Stimulated activated memory B cell treated with anti-CD40 and anti-IgM and Interleukin-4, amounts not matched to agents 10 μg/mL and 1 μg/mL and 100 μg/mL, for 72 hours (primary cell): ENCODE measurements at regions not wholly inside any gene's neighbourhood (a gene's known extent, or its start where the extent isn't known, plus 50 kb on each side); places are given as distances from the start of the nearest gene placed in this dataset.
"Not testable (repeated sequence)": the region's sequence is repeated elsewhere in the genome, so short reads cannot be mapped to it uniquely, and the experiment has no call there.

Experiments
- ATAC-seq: fragments of 150-1000 bp; cut with Tn5 transposase; 2 replicates; pipeline ENCODE4 v1.10.0; 2021
- H3K27ac Mint-ChIP-seq: one replicate; pipeline ENCODE4 v1.8.0; 2022; ENCODE audit warnings: mild to moderate bottlenecking, mixed read lengths
- H3K27me3 Mint-ChIP-seq: one replicate; pipeline ENCODE4 v1.8.0; 2022; ENCODE audit warnings: mixed read lengths
- H3K36me3 Mint-ChIP-seq: one replicate; pipeline ENCODE4 v1.8.0; 2022; ENCODE audit warnings: mixed read lengths
- H3K4me1 Mint-ChIP-seq: one replicate; pipeline ENCODE4 v1.8.0; 2022; ENCODE audit warnings: mixed read lengths
- H3K4me3 Mint-ChIP-seq: one replicate; pipeline ENCODE4 v1.8.0; 2022; ENCODE audit warnings: mild to moderate bottlenecking, moderate library complexity, mixed read lengths
- H3K9me3 Mint-ChIP-seq: one replicate; pipeline ENCODE4 v1.8.0; 2022; ENCODE audit warnings: mixed read lengths

- peaks cover 17% of the 10 kb centered on the region for H3K27me3 Mint-ChIP-seq
- ATAC-seq, H3K36me3 Mint-ChIP-seq, H3K27ac Mint-ChIP-seq, H3K9me3 Mint-ChIP-seq, H3K4me1 Mint-ChIP-seq, H3K4me3 Mint-ChIP-seq: not testable (repeated sequence)
Measured at GRCh38 chr5:62218860-62219259, 87.1 kb upstream of the KIF2A start.

DNA sequence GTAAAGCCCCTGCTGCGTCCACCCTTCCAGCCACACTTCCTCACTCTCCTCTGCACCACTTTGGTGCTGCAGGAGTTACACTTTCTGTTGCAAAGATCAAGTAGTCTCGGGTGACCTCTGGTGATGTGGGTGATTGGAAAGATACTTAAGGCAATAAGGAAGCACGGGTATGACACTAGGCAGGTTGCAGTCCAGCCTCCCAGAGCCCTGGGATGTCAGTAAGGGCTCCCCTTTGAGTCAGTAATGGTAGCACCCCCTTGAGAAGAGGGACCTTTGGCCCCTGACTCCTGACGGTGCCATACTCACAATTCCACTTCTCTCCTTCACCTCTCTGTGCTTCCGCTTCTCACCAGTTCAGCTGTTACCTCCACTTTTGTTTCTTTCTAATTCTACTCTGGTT is 84.1 kb upstream of the KIF2A start:
- ATAC-seq, H3K27ac Mint-ChIP-seq, H3K4me3 Mint-ChIP-seq, H3K36me3 Mint-ChIP-seq, H3K9me3 Mint-ChIP-seq: not testable (repeated sequence)
- H3K4me1 Mint-ChIP-seq = peaks cover 10% of the 10 kb centered on the region
- peaks cover 17% of the 10 kb centered on the region for H3K27me3 Mint-ChIP-seq

DNA sequence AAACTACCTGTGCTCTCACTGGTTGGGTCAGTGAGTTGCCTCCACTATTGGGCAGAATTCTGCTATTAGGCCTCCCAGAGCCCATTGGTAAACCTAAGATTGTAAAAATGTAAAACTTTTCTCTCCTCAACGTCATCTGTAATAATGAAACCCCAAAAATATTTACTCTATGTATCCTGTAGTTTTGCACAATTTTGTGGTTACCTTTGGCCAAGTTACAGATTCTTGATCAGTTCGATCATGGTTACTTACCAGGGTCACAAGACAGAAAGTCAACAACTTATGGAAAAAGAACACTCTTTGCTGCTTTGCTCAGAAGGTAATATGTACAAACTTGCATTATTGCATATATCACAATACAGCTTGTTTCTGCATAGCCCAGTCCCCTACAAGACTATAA is 83.7 kb upstream of the KIF2A start:
- Mint-ChIP-seq H3K4me1 (peaks cover 10% of the 10 kb centered on the region), H3K27me3 (peaks cover 17% of the 10 kb centered on the region)
- not testable (repeated sequence) for H3K9me3 Mint-ChIP-seq, ATAC-seq, H3K27ac Mint-ChIP-seq, H3K36me3 Mint-ChIP-seq, H3K4me3 Mint-ChIP-seq

DNA sequence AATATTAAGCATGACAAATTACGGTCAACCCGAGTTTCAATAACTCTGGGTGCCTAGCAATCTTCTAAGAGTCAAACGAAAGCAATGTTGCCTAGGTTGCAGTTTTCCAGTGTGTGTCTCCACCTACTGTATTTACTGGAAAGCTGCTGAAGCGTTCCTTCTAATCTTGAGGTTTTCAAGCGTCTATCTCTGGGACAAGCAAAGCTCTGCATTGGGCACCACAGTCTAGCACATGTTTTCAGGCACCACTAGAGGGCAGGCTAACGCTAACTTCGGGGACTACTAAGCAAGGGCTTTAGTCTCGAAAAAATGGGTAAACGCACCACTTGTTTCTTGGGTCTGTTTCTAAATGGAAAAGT is 82.7 kb upstream of the KIF2A start:
- H3K36me3 Mint-ChIP-seq, H3K27me3 Mint-ChIP-seq, H3K9me3 Mint-ChIP-seq: not testable (repeated sequence)
- peak overlapping the region; percentile 38 for H3K27ac Mint-ChIP-seq
- peaks cover 10% of the 10 kb centered on the region for H3K4me1 Mint-ChIP-seq
- ATAC-seq = peak; percentile 94
- peak overlapping the region; percentile 71 for H3K4me3 Mint-ChIP-seq

DNA sequence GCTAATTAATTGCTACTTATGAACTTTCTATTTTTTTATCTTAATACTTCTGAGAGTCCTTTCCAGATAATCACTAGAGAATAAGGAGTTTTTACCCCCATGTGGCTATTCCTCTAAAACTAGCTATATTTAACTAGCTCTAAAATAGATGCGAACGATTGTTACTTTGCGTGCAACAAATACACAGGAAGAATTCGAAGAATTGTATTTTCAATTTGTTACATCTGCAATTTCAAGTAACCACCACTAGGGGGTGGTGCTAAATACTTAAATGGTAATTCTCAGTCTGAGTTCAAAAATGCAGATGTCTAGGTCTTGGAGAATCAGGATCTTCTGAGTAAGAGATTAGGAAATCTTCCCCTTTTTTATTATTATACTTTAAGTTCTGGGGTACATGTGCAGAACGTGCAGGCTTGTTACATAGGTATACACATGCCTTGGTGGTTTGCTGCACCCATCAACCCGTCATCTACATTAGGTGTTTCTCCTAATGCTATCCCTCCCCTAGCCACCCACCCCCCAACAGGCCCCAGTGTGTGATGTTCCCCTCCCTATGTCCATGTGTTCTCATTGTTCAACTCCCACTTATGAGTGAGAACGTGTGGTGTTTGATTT is 80.9 kb upstream of the KIF2A start:
- not testable (repeated sequence) for H3K27me3 Mint-ChIP-seq, H3K36me3 Mint-ChIP-seq, H3K9me3 Mint-ChIP-seq, H3K27ac Mint-ChIP-seq, H3K4me3 Mint-ChIP-seq, ATAC-seq
- peaks cover 10% of the 10 kb centered on the region for H3K4me1 Mint-ChIP-seq

DNA sequence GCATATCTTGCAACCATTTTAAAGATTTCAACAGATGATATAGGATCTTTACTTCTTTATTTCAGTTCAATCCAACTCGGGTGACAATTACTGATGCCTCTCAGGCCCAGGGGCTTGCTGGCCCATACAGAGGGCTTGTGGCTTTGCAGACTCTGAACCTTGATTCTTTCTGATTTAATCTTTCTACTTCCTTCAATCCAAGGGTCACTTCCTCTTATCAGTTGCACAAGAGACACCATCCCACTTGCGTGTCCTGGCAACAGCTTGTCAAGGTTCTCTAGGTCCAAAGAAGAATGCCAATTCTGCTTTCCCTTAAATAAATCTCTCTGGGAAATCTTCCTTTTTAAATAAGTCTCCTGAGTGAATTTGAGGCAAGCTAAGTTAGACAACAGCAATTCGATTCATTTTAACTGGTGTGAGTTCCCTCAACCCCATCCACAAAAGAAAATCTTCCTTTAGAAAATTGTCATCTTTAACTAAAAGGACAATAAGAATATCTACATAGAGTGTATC is 75.1 kb upstream of the KIF2A start:
- H3K4me1 Mint-ChIP-seq, ATAC-seq, H3K27ac Mint-ChIP-seq, H3K27me3 Mint-ChIP-seq, H3K9me3 Mint-ChIP-seq, H3K36me3 Mint-ChIP-seq, H3K4me3 Mint-ChIP-seq: not testable (repeated sequence)

DNA sequence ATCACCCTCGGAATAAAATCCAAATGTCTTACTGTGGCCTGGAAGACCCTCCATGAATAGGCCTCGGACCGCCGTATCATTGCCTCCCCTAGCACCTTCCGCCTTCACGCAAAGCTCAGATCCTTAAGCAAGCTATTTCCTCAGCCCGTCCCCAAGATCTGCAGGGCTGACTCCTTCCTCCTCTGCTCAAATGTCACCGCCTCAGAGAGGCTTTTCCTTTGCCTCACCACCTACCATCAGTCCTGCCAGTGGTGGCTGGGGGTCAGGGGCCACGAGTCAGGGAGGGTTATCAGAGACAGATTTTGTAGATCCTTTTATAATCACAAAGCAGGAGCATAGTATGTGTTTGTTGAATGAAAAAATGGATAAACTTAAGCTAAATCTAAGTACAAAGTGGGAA is 74.4 kb upstream of the KIF2A start:
- Mint-ChIP-seq H3K4me1 (no peaks in the 10 kb centered on the region), H3K4me3 (no peak overlapping the region), H3K9me3 (no peaks in the 10 kb centered on the region), H3K36me3 (no peaks in the 10 kb centered on the region), H3K27me3 (no peaks in the 10 kb centered on the region), H3K27ac (no peak overlapping the region)
- ATAC-seq = no peak

DNA sequence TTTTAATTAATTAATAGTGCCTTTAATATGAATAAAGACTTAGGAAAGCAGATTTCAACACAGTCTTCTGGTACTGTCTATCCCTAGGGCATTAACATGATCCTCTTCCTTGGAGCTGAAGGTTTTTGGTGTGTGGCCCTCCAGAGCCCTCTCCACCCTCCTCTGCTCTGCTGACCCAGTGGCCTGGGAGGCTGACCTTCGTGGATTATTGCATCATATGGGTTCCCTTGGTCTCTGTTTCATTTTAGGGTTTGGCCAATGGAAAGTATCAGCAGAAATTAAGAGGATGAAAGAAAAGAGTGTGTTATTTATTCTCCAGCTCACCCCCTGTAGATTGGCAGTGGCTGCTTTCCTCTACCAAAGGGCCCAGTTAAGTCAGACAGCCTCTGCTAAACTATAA is 73.8 kb upstream of the KIF2A start:
- not testable (repeated sequence) for H3K9me3 Mint-ChIP-seq, ATAC-seq, H3K4me3 Mint-ChIP-seq, H3K27me3 Mint-ChIP-seq, H3K27ac Mint-ChIP-seq, H3K4me1 Mint-ChIP-seq, H3K36me3 Mint-ChIP-seq

GRCh38 chr5:62233083-62234046 is 72.6 kb upstream of the KIF2A start:
- not testable (repeated sequence) for H3K27me3 Mint-ChIP-seq, H3K27ac Mint-ChIP-seq, H3K9me3 Mint-ChIP-seq, H3K4me1 Mint-ChIP-seq, H3K36me3 Mint-ChIP-seq, H3K4me3 Mint-ChIP-seq
- ATAC-seq = peak; percentile 79

GRCh38 chr5:62236593-62236992 is 69.4 kb upstream of the KIF2A start:
- H3K9me3 Mint-ChIP-seq, H3K27me3 Mint-ChIP-seq, H3K4me3 Mint-ChIP-seq, H3K4me1 Mint-ChIP-seq, H3K36me3 Mint-ChIP-seq, H3K27ac Mint-ChIP-seq: not testable (repeated sequence)
- peak; percentile 70 for ATAC-seq

- H3K27ac Mint-ChIP-seq, H3K27me3 Mint-ChIP-seq, ATAC-seq: not testable (repeated sequence)
Measured at GRCh38 chr5:62237944-62238343, 68.1 kb upstream of the KIF2A start.

DNA sequence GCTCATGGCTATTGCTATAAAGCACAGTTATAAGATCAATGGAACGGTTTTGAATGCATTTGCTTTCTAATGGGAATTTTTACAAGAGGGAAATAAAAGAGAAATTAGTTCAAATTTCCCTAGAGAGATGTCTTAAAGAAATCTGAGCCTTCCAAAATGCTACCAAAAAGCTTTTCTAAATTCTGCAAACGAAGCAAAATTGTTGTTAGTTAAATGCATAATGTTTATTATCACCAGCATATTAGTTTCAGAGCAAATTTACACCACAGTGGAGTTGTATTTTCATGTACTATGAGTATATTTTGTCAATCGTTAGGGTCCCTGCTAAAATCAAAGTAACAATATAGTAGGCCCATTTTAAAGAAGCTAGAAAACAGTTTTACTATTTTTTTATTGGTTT is 67.4 kb upstream of the KIF2A start:
- not testable (repeated sequence) for H3K9me3 Mint-ChIP-seq, ATAC-seq, H3K4me3 Mint-ChIP-seq, H3K4me1 Mint-ChIP-seq, H3K27ac Mint-ChIP-seq, H3K27me3 Mint-ChIP-seq, H3K36me3 Mint-ChIP-seq

More at GRCh38 chr5:62237944-62238343, 68.1 kb upstream of the KIF2A start:
- H3K9me3 Mint-ChIP-seq, H3K4me3 Mint-ChIP-seq, H3K4me1 Mint-ChIP-seq, H3K36me3 Mint-ChIP-seq: not testable (repeated sequence)

DNA sequence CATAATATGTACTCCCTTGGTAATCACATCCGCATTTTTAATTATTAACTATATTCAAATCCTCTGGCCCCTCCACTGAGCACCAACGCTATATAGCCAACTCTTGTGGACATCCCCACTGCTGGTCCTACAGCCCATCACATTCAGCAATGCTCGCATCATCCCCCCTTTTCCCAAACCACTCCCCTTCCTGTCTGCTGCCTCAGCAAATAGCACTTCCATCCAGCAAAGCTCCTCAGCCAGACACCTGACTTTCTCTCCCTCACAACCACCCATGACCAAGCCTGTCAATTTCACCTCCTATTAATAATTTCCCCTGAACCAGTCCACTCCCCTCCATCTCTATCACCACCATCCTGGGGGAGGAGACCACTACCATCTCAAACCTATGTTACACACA is 65.5 kb upstream of the KIF2A start:
- not testable (repeated sequence) for H3K36me3 Mint-ChIP-seq, H3K9me3 Mint-ChIP-seq, H3K27ac Mint-ChIP-seq, H3K27me3 Mint-ChIP-seq, H3K4me1 Mint-ChIP-seq, ATAC-seq, H3K4me3 Mint-ChIP-seq

GRCh38 chr5:62242000-62242399 is 64.0 kb upstream of the KIF2A start:
- not testable (repeated sequence) for H3K27ac Mint-ChIP-seq, H3K9me3 Mint-ChIP-seq, H3K4me3 Mint-ChIP-seq, ATAC-seq, H3K27me3 Mint-ChIP-seq, H3K36me3 Mint-ChIP-seq, H3K4me1 Mint-ChIP-seq

GRCh38 chr5:62243046-62243445 is 63.0 kb upstream of the KIF2A start:
- not testable (repeated sequence) for H3K36me3 Mint-ChIP-seq, H3K4me1 Mint-ChIP-seq, H3K27me3 Mint-ChIP-seq, H3K9me3 Mint-ChIP-seq, H3K4me3 Mint-ChIP-seq, ATAC-seq, H3K27ac Mint-ChIP-seq

DNA sequence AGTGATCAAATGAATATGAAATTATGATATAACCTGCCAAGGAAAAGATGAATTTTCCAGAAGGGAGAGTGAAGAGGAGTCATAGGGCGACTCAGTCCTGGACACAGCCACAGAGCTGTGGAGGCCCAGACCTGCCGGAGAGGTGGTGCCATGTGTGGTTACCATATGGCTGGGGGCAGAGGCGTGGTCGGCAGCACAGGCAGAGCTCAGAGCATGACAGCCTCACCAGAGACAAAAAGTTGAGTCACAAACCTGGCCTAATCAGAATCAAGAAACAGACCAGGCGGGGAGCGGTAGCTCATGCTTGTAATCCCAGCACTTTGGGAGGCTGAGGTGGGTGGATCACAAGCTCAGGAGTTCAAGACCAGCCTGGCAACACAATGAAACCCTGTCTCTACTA is 57.8 kb upstream of the KIF2A start:
- H3K4me3 Mint-ChIP-seq = not testable (repeated sequence)

More for the DNA sequence above, 57.8 kb upstream of the KIF2A start:
- peak overlapping the region; percentile 4 for H3K27ac Mint-ChIP-seq
- not testable (repeated sequence) for H3K36me3 Mint-ChIP-seq, H3K9me3 Mint-ChIP-seq, H3K4me1 Mint-ChIP-seq, ATAC-seq, H3K27me3 Mint-ChIP-seq
